Smooth muscle cell (in vitro differentiated cells): ENCODE measurements at regions not wholly inside any gene's neighbourhood (a gene's known extent, or its start where the extent isn't known, plus 50 kb on each side); places are given as distances from the start of the nearest gene placed in this dataset.

Source experiments
- DNase-seq: peaks from one replicate; lab custom pipeline; 2025; ENCODE audit not compliant: unreplicated experiment; lab: John Stamatoyannopoulos, UW
- H2AFZ ChIP-seq: fragments of 200-600 bp; sonication (generic); 2 replicates; pipeline ENCODE4 v1.6.0; 2016; ENCODE audit warnings: antibody characterized with exemption, low read depth, mild to moderate bottlenecking
- H3F3A ChIP-seq: fragments of 200-600 bp; sonication (generic); 2 replicates; pipeline ENCODE4 v1.6.0; 2017; ENCODE audit warnings: antibody characterized with exemption, low read depth
- H3K27ac ChIP-seq: fragments of 200-600 bp; sonication (generic); 2 replicates; pipeline ENCODE4 v1.5.1; 2016; ENCODE audit warnings: low read depth, mild to moderate bottlenecking
- H3K27me3 ChIP-seq: fragments of 200-600 bp; sonication (generic); 2 replicates; pipeline ENCODE4 v1.6.1; 2016; ENCODE audit warnings: low read depth, mild to moderate bottlenecking
- H3K36me3 ChIP-seq: fragments of 200-600 bp; sonication (generic); 2 replicates; pipeline ENCODE4 v1.5.1; 2016; ENCODE audit warnings: low read depth
- H3K4me1 ChIP-seq: fragments of 200-600 bp; sonication (generic); 2 replicates; pipeline ENCODE4 v1.5.1; 2016; ENCODE audit warnings: low read depth
- H3K4me2 ChIP-seq: fragments of 200-600 bp; sonication (generic); 2 replicates; pipeline ENCODE4 v1.6.0; 2016; ENCODE audit warnings: mild to moderate bottlenecking
- H3K4me3 ChIP-seq: fragments of 200-600 bp; sonication (generic); 2 replicates; pipeline ENCODE4 v1.5.1; 2016; ENCODE audit warnings: mild to moderate bottlenecking
- H3K79me2 ChIP-seq: fragments of 200-600 bp; sonication (generic); 2 replicates; pipeline ENCODE4 v1.6.0; 2016; ENCODE audit warnings: low read depth, mild to moderate bottlenecking
- H3K9ac ChIP-seq: fragments of 200-600 bp; sonication (generic); 2 replicates; pipeline ENCODE4 v1.6.0; 2016; ENCODE audit warnings: low read depth
- H3K9me3 ChIP-seq: fragments of 200-600 bp; sonication (generic); replicated peaks from 2 replicates; pipeline ENCODE4 v1.5.1; 2016; ENCODE audit warnings: low read depth
- H4K20me1 ChIP-seq: fragments of 200-600 bp; sonication (generic); 2 replicates; pipeline ENCODE4 v1.6.0; 2016; ENCODE audit warnings: low read depth
- CTCF ChIP-seq: fragments of 200-600 bp; sonication (generic); IDR thresholded peaks from 2 replicates; pipeline ENCODE4 v1.5.1; 2017; ENCODE audit warnings: borderline replicate concordance, mild to moderate bottlenecking, antibody characterized with exemption; ENCODE audit not compliant: insufficient read depth, poor library complexity, severe bottlenecking
- WGBS: methylation state at CpG from one replicate; pipeline ENCODE4 v1.1.7; 2016; ENCODE audit warnings: low lambda C conversion rate; 5-methylcytosine and 5-hydroxymethylcytosine counted together

GRCh38 chr20:39248171-39248861 lies 286.2 kb downstream of the DHX35 start:
- TF ChIP-seq CTCF, result no peak
- Histone ChIP-seq H3F3A (no peaks in the 10 kb centered on the region), H2AFZ (no peak overlapping the region), H3K4me1 (no peaks in the 10 kb centered on the region), H3K4me3 (no peak overlapping the region), H3K36me3 (no peaks in the 10 kb centered on the region), H3K27ac (no peak overlapping the region), H3K27me3 (no peaks in the 10 kb centered on the region), H3K9me3 (no peaks in the 10 kb centered on the region), H3K4me2 (no peak overlapping the region), H4K20me1 (no peaks in the 10 kb centered on the region), H3K79me2 (no peaks in the 10 kb centered on the region), H3K9ac (no peak overlapping the region)
- WGBS, result 92% methylated on average over 15 of the region's 15 CpGs
- no peak for DNase-seq

GRCh38 chr20:39246436-39246835 lies 284.3 kb downstream of the DHX35 start:
- Histone ChIP-seq H3K9me3 (no peaks in the 10 kb centered on the region), H4K20me1 (no peaks in the 10 kb centered on the region), H3K4me2 (no peak overlapping the region), H3K4me3 (no peak overlapping the region), H3K36me3 (no peaks in the 10 kb centered on the region), H3F3A (no peaks in the 10 kb centered on the region), H3K27me3 (no peaks in the 10 kb centered on the region), H3K4me1 (no peaks in the 10 kb centered on the region), H3K9ac (no peak overlapping the region), H2AFZ (no peak overlapping the region), H3K79me2 (no peaks in the 10 kb centered on the region), H3K27ac (no peak overlapping the region)
- 84% methylated on average over 4 of the region's 4 CpGs for WGBS
- no peak for DNase-seq
- no peak for TF ChIP-seq CTCF

GRCh38 chr20:39245685-39246311 lies 283.7 kb downstream of the DHX35 start:
- no peak overlapping the region for H3K9ac ChIP-seq
- H3K27me3 ChIP-seq, result no peaks in the 10 kb centered on the region
- no peaks in the 10 kb centered on the region for H3K4me1 ChIP-seq
- H3K79me2 ChIP-seq, result no peaks in the 10 kb centered on the region
- no peak overlapping the region for H2AFZ ChIP-seq
- H3F3A ChIP-seq, result no peaks in the 10 kb centered on the region
- H4K20me1 ChIP-seq, result no peaks in the 10 kb centered on the region
- no peaks in the 10 kb centered on the region for H3K36me3 ChIP-seq
- no peak overlapping the region for H3K27ac ChIP-seq
- no peak for DNase-seq
- no peak overlapping the region for H3K4me3 ChIP-seq
- 80% methylated on average over 1 of the region's 1 CpG for WGBS
- no peaks in the 10 kb centered on the region for H3K9me3 ChIP-seq
- TF ChIP-seq CTCF, result no peak
- H3K4me2 ChIP-seq, result no peak overlapping the region

- Histone ChIP-seq H3K27ac (no peak overlapping the region), H3K9ac (no peak overlapping the region), H3K9me3 (no peaks in the 10 kb centered on the region), H3K27me3 (no peaks in the 10 kb centered on the region), H4K20me1 (no peaks in the 10 kb centered on the region), H3K79me2 (no peaks in the 10 kb centered on the region), H3K4me1 (no peaks in the 10 kb centered on the region), H3K36me3 (no peaks in the 10 kb centered on the region), H3F3A (no peaks in the 10 kb centered on the region), H3K4me3 (no peak overlapping the region), H3K4me2 (no peak overlapping the region), H2AFZ (no peak overlapping the region)
- no peak for TF ChIP-seq CTCF
- DNase-seq, result no peak
- 73% methylated on average over 1 of the region's 1 CpG for WGBS
Measured at GRCh38 chr20:39243962-39244361, 281.8 kb downstream of the DHX35 start.
